ENCODE measurements at regions not wholly inside any gene's neighbourhood (a gene's known extent, or its start where the extent isn't known, plus 50 kb on each side); places are given as distances from the start of the nearest gene placed in this dataset.

- no peak overlapping the region; the same call in 1 of the 2 replicates for H2AFZ ChIP-seq
- no peak for TF ChIP-seq POLR2AphosphoS5 (IDR thresholded peaks at IDR 0.05; ENCODE audit: low read depth)
- no peaks in the 10 kb centered on the region for H3K79me2 ChIP-seq (replicated peaks; ENCODE audit: insufficient read depth)
- ATAC-seq (no peak), DNase-seq (ENCODE audit: low spot score) (no peak)
- Mint-ChIP-seq H3K27me3 (ENCODE audit: insufficient read depth, low read depth, poor library complexity) (no peaks in the 10 kb centered on the region), H3K9me3 (no peaks in the 10 kb centered on the region), H3K27ac (no peak overlapping the region), H3K36me3 (ENCODE audit: low read depth) (no peaks in the 10 kb centered on the region), H3K4me3 (no peak overlapping the region), H3K4me1 (no peaks in the 10 kb centered on the region; the same call in 2 of the 3 replicates)
- H3K27ac ChIP-seq (ENCODE audit: low read depth): no peak overlapping the region
- H4K20me1 ChIP-seq (replicated peaks; ENCODE audit: insufficient read depth): no peaks in the 10 kb centered on the region
- no peaks in the 10 kb centered on the region for H3F3A ChIP-seq (replicated peaks; ENCODE audit: low read depth)
- H3K4me1 ChIP-seq (ENCODE audit: insufficient read depth): no peaks in the 10 kb centered on the region
- H3K9me2 ChIP-seq (ENCODE audit: insufficient read depth): no peaks in the 10 kb centered on the region
- H3K4me3 ChIP-seq: no peak overlapping the region
- no peaks in the 10 kb centered on the region for H3K27me3 ChIP-seq (ENCODE audit: insufficient read depth)
- H3K36me3 ChIP-seq (ENCODE audit: insufficient read depth): no peaks in the 10 kb centered on the region
- H3K4me2 ChIP-seq: no peak overlapping the region
Measured at GRCh38 chr17:71166311-71166710, 954.5 kb upstream of the SOX9 start.

GRCh38 chr17:71168053-71168741 is 952.6 kb upstream of the SOX9 start:
- H2AFZ ChIP-seq: no peak overlapping the region
- Mint-ChIP-seq H3K4me1 (no peaks in the 10 kb centered on the region; the same call in 2 of the 3 replicates), H3K27ac (no peak overlapping the region), H3K36me3 (ENCODE audit: low read depth) (no peaks in the 10 kb centered on the region), H3K9me3 (no peaks in the 10 kb centered on the region; the same call in 2 of the 3 replicates), H3K4me3 (no peak overlapping the region), H3K27me3 (ENCODE audit: insufficient read depth, low read depth, poor library complexity) (no peaks in the 10 kb centered on the region)
- H3K27me3 ChIP-seq (ENCODE audit: insufficient read depth): no peaks in the 10 kb centered on the region
- H3K4me2 ChIP-seq: no peak overlapping the region
- DNase-seq (ENCODE audit: low spot score) (no peak), ATAC-seq (no peak)
- no peaks in the 10 kb centered on the region for H3K36me3 ChIP-seq (ENCODE audit: insufficient read depth)
- no peak overlapping the region for H3K27ac ChIP-seq (ENCODE audit: low read depth)
- no peak overlapping the region for H3K4me3 ChIP-seq
- H3K79me2 ChIP-seq (replicated peaks; ENCODE audit: insufficient read depth): no peaks in the 10 kb centered on the region
- H3K4me1 ChIP-seq (ENCODE audit: insufficient read depth): no peaks in the 10 kb centered on the region
- no peaks in the 10 kb centered on the region for H4K20me1 ChIP-seq (replicated peaks; ENCODE audit: insufficient read depth)
- TF ChIP-seq STAT1 (IDR thresholded peaks at IDR 0.05; ENCODE audit: unreplicated experiment) (no peak), NANOG (IDR thresholded peaks at IDR 0.05; ENCODE audit: borderline replicate concordance) (no peak), ZNF462 (CRISPR knock-in tag; IDR thresholded peaks at IDR 0.05) (no peak), EZH2phosphoT487 (IDR thresholded peaks at IDR 0.05; ENCODE audit: unreplicated experiment) (no peak), CREB1 (CRISPR knock-in tag; IDR thresholded peaks at IDR 0.05; ENCODE audit: low read depth) (no peak), EZH2 (IDR thresholded peaks at IDR 0.05; ENCODE audit: low read depth, unreplicated experiment) (no peak), ZNF331 (CRISPR knock-in tag; IDR thresholded peaks at IDR 0.05; ENCODE audit: low read depth) (no peak), ETS1 (IDR thresholded peaks at IDR 0.05) (no peak)
- H3F3A ChIP-seq (replicated peaks; ENCODE audit: low read depth): no peaks in the 10 kb centered on the region
- H3K9me2 ChIP-seq (ENCODE audit: insufficient read depth): 0 out of 2 replicates have a peak, but pooled peaks cover 4% of the 10 kb centered on the region

Data from GM23338 (cell line).